GM21515 (cell line): ENCODE measurements at regions not wholly inside any gene's neighbourhood (a gene's known extent, or its start where the extent isn't known, plus 50 kb on each side); places are given as distances from the start of the nearest gene placed in this dataset.
"Not testable (repeated sequence)": the region's sequence is repeated elsewhere in the genome, so short reads cannot be mapped to it uniquely, and the experiment has no call there.

ENCODE experiments used
- ATAC-seq: cut with Tn5 transposase; IDR thresholded peaks from one replicate; pipeline ENCODE4 v1.9.1; 2021; ENCODE audit not compliant: unreplicated experiment

GRCh38 chr21:17738176-17738953 lies 80.8 kb downstream of the C21orf91 start:
- ATAC-seq = no peak

DNA sequence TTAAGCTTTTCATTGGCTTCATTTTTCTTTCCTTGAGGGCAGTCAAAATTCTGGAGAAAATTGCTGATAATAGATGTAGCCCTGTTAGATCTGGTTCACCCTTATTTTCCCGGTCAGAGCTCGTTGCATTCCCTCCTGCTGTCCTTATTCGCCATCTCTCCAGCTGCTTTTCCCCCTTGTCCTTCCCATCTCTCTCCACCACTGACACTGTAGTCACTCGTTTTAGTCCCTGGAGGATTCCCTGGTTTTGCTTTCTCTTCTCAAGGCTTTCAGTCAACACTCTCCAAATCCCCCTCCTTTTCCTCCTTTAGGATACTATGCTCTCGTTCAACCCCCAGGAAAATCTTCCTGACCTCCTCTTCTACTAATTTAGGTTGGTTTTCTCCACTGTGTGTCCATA lies 83.1 kb downstream of the C21orf91 start:
- no peak for ATAC-seq

DNA sequence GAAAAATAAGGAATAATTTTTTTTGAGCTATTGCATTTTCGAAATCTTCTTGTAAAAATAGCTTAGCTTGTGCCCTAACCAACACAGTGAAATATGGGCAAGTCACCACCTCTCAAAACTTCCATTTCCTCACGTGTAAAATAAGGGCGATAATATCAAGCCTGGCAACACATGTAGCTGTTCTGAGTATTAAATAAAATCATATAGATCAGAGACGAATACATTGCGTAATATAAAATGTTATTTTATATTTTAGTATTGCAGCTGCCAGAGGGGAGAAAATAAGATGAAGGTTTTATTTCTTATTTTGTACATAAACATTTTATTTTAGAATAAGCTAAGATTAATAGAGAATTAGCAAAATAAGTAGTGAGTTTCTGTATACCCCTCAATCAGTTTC lies 85.9 kb downstream of the C21orf91 start:
- ATAC-seq = no peak

DNA sequence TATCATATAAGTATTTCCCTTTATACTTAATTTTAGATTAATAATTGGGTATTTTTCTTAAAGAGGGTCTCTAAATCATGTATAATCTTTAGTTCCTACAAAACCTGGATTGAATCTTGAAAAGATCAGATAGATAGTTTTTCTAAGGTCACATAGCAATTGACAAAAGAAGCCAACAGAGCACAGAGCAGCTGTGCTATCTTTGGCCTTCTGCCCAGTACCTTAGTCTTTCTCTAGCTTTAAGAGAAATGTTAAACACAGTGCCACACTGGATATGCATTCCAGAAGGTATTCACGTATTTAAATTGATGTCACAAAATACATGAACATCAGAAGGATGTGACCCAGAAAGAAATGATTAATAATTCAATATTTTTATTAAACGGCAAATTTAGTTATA lies 86.8 kb downstream of the C21orf91 start:
- no peak for ATAC-seq

GRCh38 chr21:17731554-17731953 lies 87.6 kb downstream of the C21orf91 start:
- ATAC-seq = no peak

GRCh38 chr21:17730782-17731181 lies 88.4 kb downstream of the C21orf91 start:
- no peak for ATAC-seq

GRCh38 chr21:17729455-17729854 lies 89.7 kb downstream of the C21orf91 start:
- no peak for ATAC-seq

- ATAC-seq = no peak
Observed at GRCh38 chr21:17727361-17727760, 91.8 kb downstream of the C21orf91 start.

- no peak for ATAC-seq
Observed at GRCh38 chr21:17726047-17726829, 92.9 kb downstream of the C21orf91 start.

DNA sequence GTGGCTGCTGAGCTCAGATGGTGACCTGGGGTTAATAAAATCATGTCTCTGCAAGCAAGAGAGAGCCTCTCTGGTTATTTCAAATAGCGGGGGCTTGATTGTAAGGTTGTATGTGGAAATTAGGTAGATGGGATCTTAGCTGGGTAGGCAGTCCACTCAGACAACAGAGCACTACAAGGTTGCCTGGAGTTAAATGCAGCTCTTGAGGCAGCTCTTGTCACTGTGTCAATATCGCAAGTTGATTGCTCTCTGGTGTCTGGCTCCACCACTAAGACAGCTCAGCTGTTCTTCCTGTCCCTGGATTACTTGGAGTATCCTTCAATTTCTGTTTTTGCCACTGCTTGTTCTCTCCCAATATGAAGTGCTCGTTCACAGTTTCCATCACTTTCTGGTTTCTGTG lies 93.8 kb downstream of the C21orf91 start:
- no peak for ATAC-seq

DNA sequence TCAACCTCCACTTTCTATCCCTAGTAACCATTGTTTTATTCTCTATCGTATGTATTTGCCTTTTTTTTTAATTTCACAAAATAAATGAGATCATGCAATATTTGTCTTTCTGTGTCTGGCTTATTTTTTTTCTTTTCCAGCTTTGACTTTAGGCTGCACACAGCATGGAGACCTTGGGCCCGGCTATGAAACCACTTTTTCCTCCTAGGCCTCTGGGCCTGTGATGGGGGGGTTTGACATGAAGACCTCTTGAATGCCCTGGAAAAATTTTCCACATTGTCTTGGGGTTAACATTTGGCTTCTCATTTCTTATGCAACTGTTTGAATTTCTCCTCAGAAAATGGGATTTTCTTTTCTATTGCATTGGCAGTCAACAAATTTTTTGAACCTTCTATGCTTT lies 100.2 kb upstream of the BTG3 start:
- no peak for ATAC-seq

GRCh38 chr21:17711896-17712295 lies 99.2 kb upstream of the BTG3 start:
- ATAC-seq = no peak

- peak; percentile 100 for ATAC-seq
Observed at GRCh38 chr21:17709266-17709611, 96.5 kb upstream of the BTG3 start.

DNA sequence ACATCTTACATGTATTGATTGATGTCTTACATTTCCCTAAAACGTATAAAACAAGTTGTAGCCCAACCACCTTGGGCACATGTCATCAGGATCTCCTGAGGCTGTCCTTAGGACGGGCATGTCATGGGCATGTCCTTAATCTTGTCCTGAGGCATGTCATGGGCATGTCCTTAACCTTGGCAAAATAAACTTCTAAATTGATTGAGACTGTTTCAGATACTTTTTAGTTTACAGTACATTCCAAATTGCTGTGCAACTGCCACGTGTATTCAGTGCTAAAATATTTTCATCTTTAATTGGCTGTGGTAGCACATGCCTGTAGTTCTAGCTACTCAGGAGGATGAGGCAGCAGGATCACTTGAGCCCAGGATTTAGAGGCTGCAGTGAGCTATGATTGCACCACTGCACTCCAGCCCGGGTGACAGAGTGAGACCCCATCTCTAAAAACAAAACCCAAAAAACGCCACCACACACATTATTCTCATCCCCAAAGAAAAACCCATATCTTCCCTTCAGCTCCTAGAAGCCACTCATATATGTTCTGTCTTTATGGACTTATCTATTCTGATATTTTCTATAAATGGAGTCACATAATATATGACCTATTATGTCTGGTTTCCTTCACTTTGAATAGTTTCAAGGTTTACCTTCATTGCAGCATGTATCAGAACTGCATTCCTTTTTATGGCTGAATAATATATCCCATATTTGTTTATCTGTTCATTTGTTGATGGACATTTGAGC lies 96.0 kb upstream of the BTG3 start:
- peak; percentile 26 for ATAC-seq

GRCh38 chr21:17699524-17700189 lies 87.0 kb upstream of the BTG3 start:
- peak; percentile 56 for ATAC-seq

DNA sequence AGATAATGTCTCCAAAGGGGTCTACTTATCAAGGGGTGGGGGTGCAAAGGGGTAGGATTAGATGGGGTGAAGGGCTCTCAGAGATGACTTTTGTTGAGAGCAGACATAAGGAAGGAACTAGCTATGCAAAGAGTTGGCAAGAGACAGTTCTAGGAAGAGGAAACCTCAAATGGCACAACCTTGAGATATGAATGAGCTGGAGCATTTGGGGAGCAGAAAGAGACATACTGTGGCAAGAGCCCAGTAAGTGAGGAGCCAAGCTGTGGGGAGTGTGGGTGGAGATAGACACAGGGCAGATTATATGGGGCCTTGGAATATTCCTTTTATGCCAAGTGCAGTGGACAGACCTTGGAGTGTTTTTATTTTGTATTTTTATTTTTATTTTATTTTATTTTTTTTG lies 84.8 kb upstream of the BTG3 start:
- no peak for ATAC-seq

DNA sequence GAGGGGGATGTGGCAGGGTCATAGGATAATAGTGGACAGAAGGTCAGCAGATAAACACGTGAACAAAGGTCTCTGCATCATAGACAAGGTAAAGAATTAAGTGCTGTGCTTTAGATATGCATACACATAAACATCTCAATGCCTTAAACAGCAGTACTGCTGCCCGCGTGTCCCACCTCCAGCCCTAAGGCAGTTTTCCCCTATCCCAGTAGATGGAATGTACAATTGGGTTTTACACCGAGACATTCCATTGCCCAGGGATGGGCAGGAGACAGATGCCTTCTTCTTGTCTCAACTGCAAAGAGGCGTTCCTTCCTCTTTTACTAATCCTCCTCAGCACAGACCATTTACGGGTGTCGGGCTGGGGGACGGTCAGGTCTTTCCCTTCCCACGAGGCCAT lies 81.7 kb upstream of the BTG3 start:
- ATAC-seq = not testable (repeated sequence)

GRCh38 chr21:17693801-17694200 lies 81.1 kb upstream of the BTG3 start:
- ATAC-seq = no peak

DNA sequence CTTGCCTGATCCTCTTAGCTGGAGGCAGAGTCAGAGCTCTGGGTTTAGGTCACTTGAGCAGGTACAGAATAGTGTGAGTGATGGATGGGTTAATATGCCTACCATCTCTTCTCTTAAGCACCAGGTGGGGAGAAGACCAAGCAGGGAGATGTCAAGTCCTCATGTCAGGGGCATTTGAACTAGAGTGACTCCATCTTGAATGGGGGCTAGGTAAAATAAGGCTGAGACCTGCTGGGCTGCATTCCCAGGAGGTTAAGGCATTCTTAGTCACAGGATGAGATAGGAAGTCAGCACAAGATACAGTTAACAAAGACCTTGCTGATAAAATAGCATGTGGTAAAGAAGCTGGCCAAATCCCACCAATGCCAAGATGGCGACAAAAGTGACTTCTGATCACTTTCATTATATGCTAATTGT lies 77.4 kb upstream of the BTG3 start:
- ATAC-seq = no peak

DNA sequence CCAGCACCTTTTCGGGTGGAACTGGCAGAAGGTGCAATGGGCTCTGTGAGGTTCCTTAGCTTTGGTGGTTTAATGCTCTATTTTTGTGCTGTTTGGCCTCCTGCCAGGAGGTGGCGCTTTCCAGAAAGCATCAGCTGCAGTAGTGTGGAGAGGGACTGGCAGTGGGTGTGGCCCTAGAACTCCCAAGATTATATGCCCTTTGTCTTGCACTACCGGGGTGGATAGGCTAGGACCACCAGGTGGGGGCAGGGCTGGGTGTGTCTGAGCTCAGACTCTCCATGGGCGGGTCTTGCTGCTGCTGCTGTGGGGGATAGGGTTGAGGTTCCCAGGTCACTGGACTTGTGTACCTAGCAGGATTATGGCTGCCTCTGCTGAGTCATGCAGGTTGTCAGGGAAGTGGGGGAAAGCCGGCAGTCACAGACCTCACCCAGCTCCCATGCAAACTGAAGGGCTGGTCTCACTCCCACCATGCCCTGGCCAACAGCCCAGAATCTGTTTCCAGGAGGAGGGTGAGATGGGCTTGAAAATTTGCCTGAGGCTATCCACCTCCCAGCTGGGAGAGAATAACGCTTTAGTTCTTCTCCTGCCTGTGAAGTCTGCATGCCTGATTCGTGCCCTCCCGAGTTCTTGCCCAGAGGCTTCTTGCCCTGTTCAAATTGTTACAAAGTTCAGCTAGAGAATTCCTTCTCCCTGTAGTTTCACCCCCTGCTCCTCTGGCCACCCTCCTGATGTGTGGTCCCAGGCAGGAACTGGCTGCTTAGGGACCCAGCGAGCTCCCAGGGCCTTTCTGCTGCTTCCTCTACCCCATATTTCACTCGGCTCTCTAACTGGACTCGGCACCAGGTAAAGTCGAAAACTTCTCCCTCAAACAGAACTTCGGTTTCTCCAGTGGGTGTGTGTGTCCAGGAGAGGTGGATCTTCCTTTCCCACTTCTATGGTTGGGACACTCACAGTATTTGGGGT lies 76.5 kb upstream of the BTG3 start:
- ATAC-seq = no peak
